GM12891 (cell line): ENCODE measurements at regions not wholly inside any gene's neighbourhood (a gene's known extent, or its start where the extent isn't known, plus 50 kb on each side); places are given as distances from the start of the nearest gene placed in this dataset.

Experiments used
- PAX5 ChIP-seq: IDR thresholded peaks from 2 replicates; pipeline ENCODE4 v1.6.1; 2011; ENCODE audit warnings: low read length, moderate library complexity, mild to moderate bottlenecking; ENCODE audit not compliant: insufficient read depth, severe bottlenecking
- POLR2A ChIP-seq: IDR thresholded peaks from 2 replicates; pipeline ENCODE4 v1.6.1; 2011; ENCODE audit warnings: low read depth, low read length, control low read depth
- POLR2AphosphoS5 ChIP-seq: IDR thresholded peaks from 2 replicates; pipeline ENCODE4 v1.6.1; 2011; ENCODE audit warnings: low read depth, low read length, control low read depth
- SPI1 ChIP-seq: IDR thresholded peaks from 2 replicates; pipeline ENCODE4 v1.6.1; 2011; ENCODE audit warnings: low read depth, low read length, control low read depth
- TAF1 ChIP-seq: IDR thresholded peaks from 2 replicates; pipeline ENCODE4 v1.6.1; 2011; ENCODE audit warnings: low read depth, low read length, control low read depth

DNA sequence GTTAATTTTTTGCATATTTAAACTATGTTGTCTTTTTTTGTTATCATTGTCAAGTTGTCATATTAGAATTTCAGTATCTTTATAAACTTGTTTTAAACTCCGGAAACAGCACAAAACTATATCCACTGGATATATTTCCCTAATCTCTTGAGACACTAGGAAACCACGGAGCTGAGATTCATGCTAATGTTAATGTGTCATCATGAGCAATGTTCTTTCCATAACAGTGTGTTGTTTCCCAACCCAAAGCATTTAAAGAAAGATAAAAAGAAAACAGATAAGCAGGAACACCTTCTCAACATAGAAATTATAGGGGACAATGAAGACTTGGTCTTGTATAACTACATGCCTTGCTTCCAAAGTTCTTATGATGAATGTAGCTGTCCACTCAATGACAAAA, 626.2 kb upstream of the TMPRSS15 start:
- TF ChIP-seq SPI1 (no peak), PAX5 (no peak), POLR2A (no peak), POLR2AphosphoS5 (no peak), TAF1 (no peak)
